ENCODE measurements at regions not wholly inside any gene's neighbourhood (a gene's known extent, or its start where the extent isn't known, plus 50 kb on each side); places are given as distances from the start of the nearest gene placed in this dataset.

DNA sequence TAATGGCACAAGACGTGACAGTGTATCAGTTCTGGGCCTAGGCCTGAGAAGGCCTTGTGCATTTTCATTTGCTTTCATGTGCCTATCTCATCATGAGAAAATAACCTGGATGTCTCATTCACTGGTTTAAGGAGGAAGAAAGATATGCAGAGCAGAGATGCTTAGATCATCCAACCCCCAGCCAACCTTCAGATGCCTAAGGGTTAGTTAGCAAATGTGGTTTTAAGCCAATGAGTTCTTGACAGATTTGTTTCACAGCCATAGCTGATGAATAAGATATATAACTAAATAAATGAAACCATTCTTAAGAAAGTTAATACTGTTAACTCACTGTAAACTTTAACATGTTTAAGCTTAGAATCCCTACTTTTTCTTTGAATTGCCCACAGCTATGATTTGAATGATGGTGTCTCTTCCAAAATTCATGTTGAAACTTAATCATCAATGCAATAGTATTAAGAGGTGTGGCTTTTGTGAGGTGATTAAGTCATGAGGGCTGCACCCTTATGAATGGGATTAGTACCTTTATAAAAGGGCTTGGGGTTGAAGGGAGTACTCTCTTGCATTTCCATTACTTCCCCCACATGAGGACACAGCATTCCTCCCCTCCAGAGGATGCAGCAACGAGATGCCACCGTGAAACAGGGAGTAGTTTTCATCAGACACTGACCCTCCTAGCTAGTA is 324.6 kb upstream of the TBC1D5 start:
- H3K36me3 ChIP-seq (ENCODE audit: control insufficient read depth in 2 of 3, insufficient read depth in 3 of 3, low read length in 3 of 3) = no peaks in the 10 kb centered on the region
- H3K9ac ChIP-seq (ENCODE audit: low read length in 3 of 3) = no peak overlapping the region
- H3K27ac ChIP-seq (ENCODE audit: low read depth in 2 of 2, low read length in 2 of 2) = no peak overlapping the region
- H3K4me3 ChIP-seq (ENCODE audit: low read length in 3 of 3) = no peak overlapping the region
- no peaks in the 10 kb centered on the region for H3K27me3 ChIP-seq (ENCODE audit: control insufficient read depth, insufficient read depth, low read length)
- H3K4me1 ChIP-seq (ENCODE audit: control insufficient read depth in 2 of 3, insufficient read depth in 2 of 3, low read depth in 1 of 3, low read length in 3 of 3) = no peaks in the 10 kb centered on the region
- no peaks in the 10 kb centered on the region for H3K9me3 ChIP-seq (ENCODE audit: control insufficient read depth in 2 of 3, insufficient read depth in 1 of 3, low read length in 3 of 3)
- TF ChIP-seq, protein P1, sequence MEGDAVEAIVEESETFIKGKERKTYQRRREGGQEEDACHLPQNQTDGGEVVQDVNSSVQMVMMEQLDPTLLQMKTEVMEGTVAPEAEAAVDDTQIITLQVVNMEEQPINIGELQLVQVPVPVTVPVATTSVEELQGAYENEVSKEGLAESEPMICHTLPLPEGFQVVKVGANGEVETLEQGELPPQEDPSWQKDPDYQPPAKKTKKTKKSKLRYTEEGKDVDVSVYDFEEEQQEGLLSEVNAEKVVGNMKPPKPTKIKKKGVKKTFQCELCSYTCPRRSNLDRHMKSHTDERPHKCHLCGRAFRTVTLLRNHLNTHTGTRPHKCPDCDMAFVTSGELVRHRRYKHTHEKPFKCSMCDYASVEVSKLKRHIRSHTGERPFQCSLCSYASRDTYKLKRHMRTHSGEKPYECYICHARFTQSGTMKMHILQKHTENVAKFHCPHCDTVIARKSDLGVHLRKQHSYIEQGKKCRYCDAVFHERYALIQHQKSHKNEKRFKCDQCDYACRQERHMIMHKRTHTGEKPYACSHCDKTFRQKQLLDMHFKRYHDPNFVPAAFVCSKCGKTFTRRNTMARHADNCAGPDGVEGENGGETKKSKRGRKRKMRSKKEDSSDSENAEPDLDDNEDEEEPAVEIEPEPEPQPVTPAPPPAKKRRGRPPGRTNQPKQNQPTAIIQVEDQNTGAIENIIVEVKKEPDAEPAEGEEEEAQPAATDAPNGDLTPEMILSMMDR (IDR thresholded peaks at IDR 0.05; ENCODE audit: borderline replicate concordance, extremely low read depth, insufficient read depth) = no peak
- no peak for DNase-seq
- intact Hi-C loops (cut with DNase I) = no loop called here
- no peak for FAIRE-seq

DNA sequence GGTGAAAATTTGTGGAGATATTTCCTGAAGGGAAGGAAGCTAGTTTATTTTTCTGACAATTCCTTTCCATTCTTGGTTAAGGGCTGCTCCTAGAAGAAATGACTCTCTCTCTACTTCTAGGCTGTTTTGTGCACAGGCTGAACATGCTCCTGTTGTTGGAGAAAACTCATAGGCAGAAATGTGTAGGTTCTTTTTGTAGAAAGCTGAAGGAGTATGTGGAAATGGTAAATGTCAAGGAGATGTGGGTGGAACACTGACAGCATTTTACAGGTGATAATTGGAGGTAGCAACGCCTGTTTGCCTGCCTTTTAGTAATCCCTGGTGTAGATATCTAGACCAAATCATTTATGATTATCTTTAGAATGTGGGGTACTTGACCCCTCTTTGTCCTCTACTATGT is 322.2 kb upstream of the TBC1D5 start:
- FAIRE-seq = no peak
- intact Hi-C loops (cut with DNase I) = no loop called here

DNA sequence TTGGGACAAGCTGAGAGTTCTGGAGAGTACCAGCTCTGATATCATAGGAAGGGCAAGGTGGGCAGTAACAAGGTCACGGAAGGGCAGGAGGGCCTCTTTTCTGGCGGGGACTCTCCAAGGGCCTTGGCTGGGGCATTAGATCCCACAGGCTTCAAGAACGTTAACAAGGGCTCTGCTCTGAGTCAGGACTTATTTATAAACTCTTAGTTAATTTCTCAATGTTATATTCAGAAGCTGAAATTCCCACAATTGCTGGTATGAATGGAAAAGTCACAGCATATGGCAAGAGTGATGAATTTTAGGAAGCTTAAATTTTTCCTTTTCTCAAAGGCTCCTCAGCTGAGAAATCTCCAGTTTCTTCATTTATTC is 320.2 kb upstream of the TBC1D5 start:
- H3K9me3 ChIP-seq (ENCODE audit: control insufficient read depth in 2 of 3, insufficient read depth in 1 of 3, low read length in 3 of 3) = no peaks in the 10 kb centered on the region
- no peak for FAIRE-seq
- no peaks in the 10 kb centered on the region for H3K36me3 ChIP-seq (ENCODE audit: control insufficient read depth in 2 of 3, insufficient read depth in 3 of 3, low read length in 3 of 3)
- no peaks in the 10 kb centered on the region for H3K4me1 ChIP-seq (ENCODE audit: control insufficient read depth in 2 of 3, insufficient read depth in 2 of 3, low read depth in 1 of 3, low read length in 3 of 3)
- TF ChIP-seq, protein P1 (IDR thresholded peaks at IDR 0.05; ENCODE audit: borderline replicate concordance, extremely low read depth, insufficient read depth) = no peak
- no peak for DNase-seq
- H3K9ac ChIP-seq (ENCODE audit: low read length in 3 of 3) = no peak overlapping the region
- intact Hi-C loops (cut with DNase I) = no loop called here
- no peak overlapping the region for H3K4me3 ChIP-seq (ENCODE audit: low read length in 3 of 3)
- no peaks in the 10 kb centered on the region for H3K27me3 ChIP-seq (ENCODE audit: control insufficient read depth, insufficient read depth, low read length)
- no peak overlapping the region for H3K27ac ChIP-seq (ENCODE audit: low read depth in 2 of 2, low read length in 2 of 2)

More for the DNA sequence above, 322.2 kb upstream of the TBC1D5 start:
- DNase-seq = no peak
- TF ChIP-seq, protein P1 (IDR thresholded peaks at IDR 0.05; ENCODE audit: borderline replicate concordance, extremely low read depth, insufficient read depth) = no peak
- no peaks in the 10 kb centered on the region for H3K4me1 ChIP-seq (ENCODE audit: control insufficient read depth in 2 of 3, insufficient read depth in 2 of 3, low read depth in 1 of 3, low read length in 3 of 3)
- no peaks in the 10 kb centered on the region for H3K27me3 ChIP-seq (ENCODE audit: control insufficient read depth, insufficient read depth, low read length)
- H3K9me3 ChIP-seq (ENCODE audit: control insufficient read depth in 2 of 3, insufficient read depth in 1 of 3, low read length in 3 of 3) = no peaks in the 10 kb centered on the region
- no peaks in the 10 kb centered on the region for H3K36me3 ChIP-seq (ENCODE audit: control insufficient read depth in 2 of 3, insufficient read depth in 3 of 3, low read length in 3 of 3)
- no peak overlapping the region for H3K27ac ChIP-seq (ENCODE audit: low read depth in 2 of 2, low read length in 2 of 2)
- no peak overlapping the region for H3K4me3 ChIP-seq (ENCODE audit: low read length in 3 of 3)
- H3K9ac ChIP-seq (ENCODE audit: low read length in 3 of 3) = no peak overlapping the region

Data from kidney (tissue), 13 donors.